DOHH2 (cell line): ENCODE measurements at regions not wholly inside any gene's neighbourhood (a gene's known extent, or its start where the extent isn't known, plus 50 kb on each side); places are given as distances from the start of the nearest gene placed in this dataset.

Source experiments
- EZH2phosphoT487 ChIP-seq: fragments of 200-600 bp; sonication (generic); IDR thresholded peaks from 2 replicates; pipeline ENCODE4 v1.6.1; 2017; ENCODE audit warnings: borderline replicate concordance, mild to moderate bottlenecking, antibody characterized with exemption, low read length, moderate library complexity, mixed read lengths
- TF ChIP-seq, protein P1 (sequence below): fragments of 200-600 bp; sonication (generic); IDR thresholded peaks from one replicate; pipeline ENCODE4 v1.5.1; 2014; ENCODE audit warnings: antibody characterized with exemption, mild to moderate bottlenecking, low read depth, low read length; ENCODE audit not compliant: poor library complexity, severe bottlenecking

DNA sequence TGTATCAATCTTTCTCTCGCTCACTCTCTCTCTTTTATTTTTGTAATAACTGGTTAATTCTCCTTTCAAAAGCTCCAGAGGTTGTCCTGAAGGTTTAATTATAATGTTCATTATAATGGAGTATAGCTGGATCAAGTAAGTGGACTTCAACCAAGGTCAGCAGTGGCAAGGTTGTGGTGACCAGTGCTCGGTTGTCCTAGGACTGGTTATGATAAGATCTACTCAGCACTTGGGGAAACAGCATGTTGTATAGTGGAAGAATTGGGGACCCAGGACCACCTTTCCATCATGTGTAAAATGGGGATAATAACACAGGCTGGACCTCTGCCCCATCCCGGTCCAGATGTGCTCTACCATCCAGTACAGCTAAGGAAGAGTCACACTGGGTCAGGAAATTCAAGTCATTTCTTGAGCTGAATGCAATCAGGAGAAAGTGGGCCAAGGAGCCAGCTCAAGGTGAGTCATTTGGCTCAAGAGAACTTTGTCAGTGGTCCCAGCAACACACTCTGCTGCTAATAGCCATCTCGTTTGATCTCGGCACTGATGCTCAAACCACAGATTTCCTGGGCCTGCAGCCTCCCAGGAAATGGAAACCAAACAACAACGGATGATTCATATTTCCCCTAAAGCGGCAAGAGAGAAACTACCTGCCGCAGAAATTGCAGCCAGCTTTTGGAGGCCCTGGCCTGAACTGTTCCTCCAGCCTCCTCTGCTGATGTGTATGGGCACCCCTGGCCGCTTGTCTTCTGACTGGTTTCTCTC lies 123.6 kb upstream of the RBPJ start:
- TF ChIP-seq, protein P1, sequence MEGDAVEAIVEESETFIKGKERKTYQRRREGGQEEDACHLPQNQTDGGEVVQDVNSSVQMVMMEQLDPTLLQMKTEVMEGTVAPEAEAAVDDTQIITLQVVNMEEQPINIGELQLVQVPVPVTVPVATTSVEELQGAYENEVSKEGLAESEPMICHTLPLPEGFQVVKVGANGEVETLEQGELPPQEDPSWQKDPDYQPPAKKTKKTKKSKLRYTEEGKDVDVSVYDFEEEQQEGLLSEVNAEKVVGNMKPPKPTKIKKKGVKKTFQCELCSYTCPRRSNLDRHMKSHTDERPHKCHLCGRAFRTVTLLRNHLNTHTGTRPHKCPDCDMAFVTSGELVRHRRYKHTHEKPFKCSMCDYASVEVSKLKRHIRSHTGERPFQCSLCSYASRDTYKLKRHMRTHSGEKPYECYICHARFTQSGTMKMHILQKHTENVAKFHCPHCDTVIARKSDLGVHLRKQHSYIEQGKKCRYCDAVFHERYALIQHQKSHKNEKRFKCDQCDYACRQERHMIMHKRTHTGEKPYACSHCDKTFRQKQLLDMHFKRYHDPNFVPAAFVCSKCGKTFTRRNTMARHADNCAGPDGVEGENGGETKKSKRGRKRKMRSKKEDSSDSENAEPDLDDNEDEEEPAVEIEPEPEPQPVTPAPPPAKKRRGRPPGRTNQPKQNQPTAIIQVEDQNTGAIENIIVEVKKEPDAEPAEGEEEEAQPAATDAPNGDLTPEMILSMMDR: no peak
- no peak for TF ChIP-seq EZH2phosphoT487
